Neutrophil (primary cell): ENCODE measurements at regions not wholly inside any gene's neighbourhood (a gene's known extent, or its start where the extent isn't known, plus 50 kb on each side); places are given as distances from the start of the nearest gene placed in this dataset.

Experiments
- H3K27ac ChIP-seq: fragments of 200-600 bp; sonication (generic); 2 replicates; pipeline ENCODE4 v1.5.1; 2016; ENCODE audit warnings: mild to moderate bottlenecking, moderate library complexity
- H3K27me3 ChIP-seq: fragments of 200-600 bp; sonication (generic); 2 replicates; pipeline ENCODE4 v1.6.0; 2016; ENCODE audit warnings: mild to moderate bottlenecking
- H3K36me3 ChIP-seq: fragments of 200-600 bp; sonication (generic); 2 replicates; pipeline ENCODE4 v1.5.1; 2017
- H3K4me1 ChIP-seq, 2 experiments: fragments of 200-600 bp in 1 of 2; sonication (generic) in 1 of 2; 1 replicate in 1 of 2; 2 replicates in 1 of 2; pipeline versions ENCODE4 v1.5.1 to v1.6.1; 2013 to 2016; ENCODE audit warnings: low read depth in 1 of 2, low read length in 1 of 2, mild to moderate bottlenecking in 1 of 2, moderate library complexity in 1 of 2; ENCODE audit not compliant: control insufficient read depth in 1 of 2, insufficient read depth in 1 of 2
- H3K4me3 ChIP-seq, 2 experiments: fragments of 200-600 bp in 1 of 2; sonication (generic) in 1 of 2; 1 replicate in 1 of 2; 2 replicates in 1 of 2; pipeline ENCODE4 v1.5.1; 2013 to 2016; ENCODE audit warnings: low read depth in 1 of 2, low read length in 1 of 2, mild to moderate bottlenecking in 1 of 2, moderate library complexity in 1 of 2
- H3K9me3 ChIP-seq: fragments of 200-600 bp; sonication (generic); 2 replicates; pipeline ENCODE4 v1.5.1; 2016
- CTCF ChIP-seq: fragments of 200-600 bp; sonication (generic); IDR thresholded peaks from 2 replicates; pipeline ENCODE4 v1.5.1; 2016; ENCODE audit warnings: antibody characterized with exemption

GRCh38 chr1:218090459-218090858 is 194.6 kb upstream of the RRP15 start:
- Histone ChIP-seq H3K27me3 (no peaks in the 10 kb centered on the region), H3K9me3 (no peaks in the 10 kb centered on the region), H3K4me3 (no peak overlapping the region), H3K4me1 (no peaks in the 10 kb centered on the region), H3K36me3 (no peaks in the 10 kb centered on the region), H3K27ac (no peak overlapping the region)
- no peak for TF ChIP-seq CTCF

DNA sequence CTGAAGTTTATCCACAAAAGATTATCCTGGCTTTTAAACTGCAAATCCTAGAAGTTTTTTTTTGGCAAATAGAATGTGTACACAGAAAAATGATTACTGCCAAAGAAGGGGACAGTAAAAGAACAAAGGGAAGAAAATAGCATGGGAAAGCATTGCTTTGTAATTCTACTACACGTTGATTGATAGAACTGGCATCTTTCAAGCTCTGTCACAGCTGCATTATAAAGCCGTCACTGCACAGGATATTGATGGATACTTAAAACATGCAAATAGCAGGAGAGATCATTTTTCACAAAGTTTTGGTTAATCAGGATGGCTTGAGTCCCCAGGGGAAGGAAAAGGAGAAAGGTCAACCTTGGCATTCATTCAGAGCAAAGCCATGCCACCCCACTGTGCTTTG is 183.7 kb upstream of the RRP15 start:
- Histone ChIP-seq H3K4me3 (no peak overlapping the region), H3K36me3 (no peaks in the 10 kb centered on the region), H3K4me1 (no peaks in the 10 kb centered on the region), H3K9me3 (no peaks in the 10 kb centered on the region), H3K27me3 (no peaks in the 10 kb centered on the region), H3K27ac (no peak overlapping the region)
- no peak for TF ChIP-seq CTCF

GRCh38 chr1:218108034-218108433 is 177.1 kb upstream of the RRP15 start:
- H3K4me3 ChIP-seq: no peak overlapping the region
- no peaks in the 10 kb centered on the region for H3K9me3 ChIP-seq
- H3K36me3 ChIP-seq: no peaks in the 10 kb centered on the region
- no peak overlapping the region for H3K27ac ChIP-seq
- no peaks in the 10 kb centered on the region for H3K27me3 ChIP-seq
- H3K4me1 ChIP-seq: no peaks in the 10 kb centered on the region
- no peak for TF ChIP-seq CTCF

DNA sequence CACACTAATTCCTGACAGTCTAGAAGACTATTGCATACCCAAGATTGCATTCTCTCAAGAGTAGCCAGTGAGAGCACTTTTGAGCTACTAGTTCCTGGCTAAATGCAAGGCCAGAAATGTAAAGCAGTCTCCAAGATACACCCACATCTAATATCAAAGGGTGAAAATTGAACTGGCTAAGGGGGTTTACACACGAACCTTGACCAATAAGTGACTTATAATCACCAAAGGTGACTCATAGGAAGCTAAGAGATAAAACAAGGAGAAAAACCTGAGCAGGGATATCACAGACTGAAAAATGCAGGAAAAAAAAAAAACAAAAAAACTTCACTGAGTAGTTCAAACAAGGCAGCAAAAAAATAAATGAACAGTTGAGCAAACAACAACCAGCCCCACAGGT is 172.2 kb upstream of the RRP15 start:
- H3K27me3 ChIP-seq: no peaks in the 10 kb centered on the region
- TF ChIP-seq CTCF: no peak

DNA sequence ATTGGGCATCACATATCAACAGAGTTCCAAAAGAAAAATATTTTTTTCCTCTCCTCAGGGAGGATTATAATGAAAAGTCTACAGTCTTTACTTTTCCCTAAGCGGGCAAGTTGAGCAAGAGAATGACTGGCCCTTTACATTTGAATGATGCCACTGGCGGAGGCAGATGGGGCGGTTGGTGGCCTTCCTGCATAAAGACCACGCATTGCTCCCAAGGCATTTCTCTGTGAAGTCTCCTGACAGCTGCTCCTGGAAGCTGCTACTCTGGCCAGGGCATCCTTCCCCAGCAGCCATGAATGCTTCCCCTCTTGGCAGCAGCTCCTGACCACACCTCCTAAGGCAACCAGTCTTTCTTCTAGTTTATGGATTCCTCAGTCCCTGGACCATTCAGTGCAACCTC is 161.1 kb upstream of the RRP15 start:
- no peaks in the 10 kb centered on the region for H3K27me3 ChIP-seq
- H3K4me3 ChIP-seq: no peak overlapping the region
- TF ChIP-seq CTCF: no peak
- no peaks in the 10 kb centered on the region for H3K36me3 ChIP-seq
- H3K9me3 ChIP-seq: no peaks in the 10 kb centered on the region
- no peak overlapping the region for H3K27ac ChIP-seq
- no peaks in the 10 kb centered on the region for H3K4me1 ChIP-seq

More for the DNA sequence above, 172.2 kb upstream of the RRP15 start:
- Histone ChIP-seq H3K27ac (no peak overlapping the region), H3K36me3 (no peaks in the 10 kb centered on the region), H3K4me3 (no peak overlapping the region), H3K4me1 (no peaks in the 10 kb centered on the region), H3K9me3 (no peaks in the 10 kb centered on the region)

- Histone ChIP-seq H3K36me3 (no peaks in the 10 kb centered on the region), H3K27ac (no peak overlapping the region)
- no peak for TF ChIP-seq CTCF
These were observed 149.7 kb upstream of the RRP15 start for GRCh38 chr1:218135371-218135770.

More at GRCh38 chr1:218135371-218135770, 149.7 kb upstream of the RRP15 start:
- Histone ChIP-seq H3K27me3 (no peaks in the 10 kb centered on the region), H3K4me3 (no peak overlapping the region), H3K9me3 (no peaks in the 10 kb centered on the region), H3K4me1 (no peaks in the 10 kb centered on the region)
